H1 (cell line): ENCODE measurements at regions not wholly inside any gene's neighbourhood (a gene's known extent, or its start where the extent isn't known, plus 50 kb on each side); places are given as distances from the start of the nearest gene placed in this dataset.

Experiments
- CTCF ChIA-PET: fragments of 300-600 bp; sonication (Branson Sonifier 250); formaldehyde crosslinking; loops from one replicate; lab custom pipeline; 2021; ENCODE audit not compliant: partially characterized antibody; lab: Charles Lee
- POLR2A ChIA-PET: fragments of 300-600 bp; sonication (Branson Sonifier 250); formaldehyde crosslinking; loops from one replicate; lab custom pipeline; 2021; ENCODE audit warnings: inconsistent platforms; ENCODE audit not compliant: partially characterized antibody; lab: Charles Lee
- DNase-seq, 2 experiments: peaks; one replicate each; pipeline versions ENCODE4 v3.0.0 to v3.0.0-alpha.2; 2010 to 2022; ENCODE audit warnings: low spot score in 2 of 2, low read depth in 1 of 2, mixed read lengths in 1 of 2
- FAIRE-seq: peaks from 2 replicates; lab custom pipeline; 2011; peaks lifted over from hg19 to GRCh38; lab: Jason Lieb, UNC
- H2AFZ ChIP-seq: 2 replicates; pipeline ENCODE4 v1.8.1; 2012; ENCODE audit warnings: low read length, inconsistent platforms
- H2AK5ac ChIP-seq: 2 replicates; pipeline ENCODE4 v1.6.1; 2013; ENCODE audit warnings: low read depth, low read length
- H2BK120ac ChIP-seq: replicated peaks from 2 replicates; pipeline ENCODE3; 2013; ENCODE audit warnings: low read depth, low read length, inconsistent platforms
- H2BK12ac ChIP-seq: 2 replicates; pipeline ENCODE4 v1.6.1; 2013; ENCODE audit warnings: low read depth, low read length
- H2BK15ac ChIP-seq: 2 replicates; pipeline ENCODE4 v1.6.1; 2013; ENCODE audit warnings: low read length
- H2BK20ac ChIP-seq: 2 replicates; pipeline ENCODE4 v1.6.1; 2013; ENCODE audit warnings: low read length
- H2BK5ac ChIP-seq: 2 replicates; pipeline ENCODE4 v1.6.1; 2013; ENCODE audit warnings: low read depth, low read length
- H3K14ac ChIP-seq: 2 replicates; pipeline ENCODE4 v1.6.1; 2013; ENCODE audit warnings: inconsistent platforms; ENCODE audit not compliant: insufficient read length
- H3K18ac ChIP-seq: 2 replicates; pipeline ENCODE4 v1.6.1; 2013; ENCODE audit warnings: low read length; ENCODE audit errors: extremely low read depth
- H3K23ac ChIP-seq: 2 replicates; pipeline ENCODE4 v1.6.1; 2013; ENCODE audit warnings: inconsistent platforms; ENCODE audit not compliant: insufficient read length
- H3K23me2 ChIP-seq: 2 replicates; pipeline ENCODE4 v1.6.1; 2013; ENCODE audit warnings: low read depth, low read length
- H3K27ac ChIP-seq: 2 replicates; pipeline ENCODE4 v1.6.1; 2011; ENCODE audit warnings: low read depth, low read length, inconsistent platforms
- H3K27me3 ChIP-seq, 4 experiments: replicated peaks in 1 of 4; 1 replicate in 1 of 4; 2 replicates in 3 of 4; pipeline versions ENCODE4 v1.6.1 to v1.8.1; 2011 to 2013; ENCODE audit warnings: low read length in 3 of 4, mild to moderate bottlenecking in 3 of 4, inconsistent platforms in 2 of 4, mixed read lengths in 2 of 4, moderate library complexity in 1 of 4; ENCODE audit not compliant: control insufficient read depth in 3 of 4, insufficient read depth in 3 of 4; ENCODE audit errors: extremely low read depth in 1 of 4
- H3K36me3 ChIP-seq, 4 experiments: 2 replicates each; pipeline versions ENCODE4 v1.6.1 to v1.8.1; 2011 to 2013; ENCODE audit warnings: mild to moderate bottlenecking in 4 of 4, low read length in 3 of 4, moderate library complexity in 2 of 4, control low read depth in 1 of 4, inconsistent platforms in 1 of 4; ENCODE audit not compliant: insufficient read depth in 4 of 4, control insufficient read depth in 2 of 4
- H3K4ac ChIP-seq: replicated peaks from 2 replicates; pipeline ENCODE3; 2013; ENCODE audit warnings: low read length, low read depth, mixed read lengths, inconsistent platforms; ENCODE audit not compliant: insufficient read length
- H3K4me1 ChIP-seq, 4 experiments: replicated peaks in 1 of 4; 1 replicate in 1 of 4; 2 replicates in 3 of 4; pipeline versions ENCODE4 v1.6.1 to v1.8.1; 2011 to 2013; ENCODE audit warnings: low read length in 3 of 4, inconsistent platforms in 2 of 4, mixed read lengths in 1 of 4; ENCODE audit not compliant: insufficient read depth in 4 of 4, control insufficient read depth in 3 of 4
- H3K4me2 ChIP-seq, 2 experiments: 2 replicates each; pipeline versions ENCODE4 v1.6.1 to v1.8.1; 2011 to 2013; ENCODE audit warnings: low read depth in 2 of 2, low read length in 2 of 2, control low read depth in 1 of 2, inconsistent platforms in 1 of 2, mild to moderate bottlenecking in 1 of 2; ENCODE audit not compliant: insufficient read depth in 1 of 2
- H3K4me3 ChIP-seq, 4 experiments: fragments of 200-600, 300-600 bp in 1 of 4; sonication (generic), shearing (Covaris generic), sonication (Bioruptor Twin) in 1 of 4; 2 replicates each; pipeline versions ENCODE4 v1.5.1 to v1.8.1; 2011 to 2016; ENCODE audit warnings: low read length in 4 of 4, low read depth in 3 of 4, control low read depth in 2 of 4, inconsistent platforms in 2 of 4, mild to moderate bottlenecking in 2 of 4, mixed read lengths in 1 of 4, moderate library complexity in 1 of 4; ENCODE audit not compliant: insufficient read depth in 2 of 4; ENCODE audit errors: extremely low read depth in 1 of 4
- H3K56ac ChIP-seq: replicated peaks from 2 replicates; pipeline ENCODE3; 2013; ENCODE audit warnings: low read depth, mild to moderate bottlenecking, mixed read lengths, low read length, inconsistent platforms; ENCODE audit not compliant: insufficient read length
- H3K79me1 ChIP-seq: 2 replicates; pipeline ENCODE4 v1.6.1; 2013; ENCODE audit warnings: low read depth, low read length, control low read depth
- H3K79me2 ChIP-seq, 2 experiments: 2 replicates each; pipeline versions ENCODE4 v1.6.1 to v1.8.1; 2012 to 2013; ENCODE audit warnings: low read length in 2 of 2, mild to moderate bottlenecking in 2 of 2, inconsistent platforms in 1 of 2; ENCODE audit not compliant: insufficient read depth in 2 of 2, control insufficient read depth in 1 of 2
- H3K9ac ChIP-seq, 4 experiments: replicated peaks in 1 of 4; 1 replicate in 1 of 4; 2 replicates in 3 of 4; pipeline versions ENCODE4 v1.6.1 to v1.8.1; 2011 to 2013; ENCODE audit warnings: low read depth in 3 of 4, low read length in 3 of 4, control low read depth in 2 of 4, mild to moderate bottlenecking in 2 of 4, moderate library complexity in 2 of 4, inconsistent platforms in 1 of 4; ENCODE audit errors: extremely low read depth in 1 of 4
- H3K9me3 ChIP-seq, 2 experiments: 2 replicates each; pipeline versions ENCODE4 v1.6.1 to v1.8.1; 2012 to 2013; ENCODE audit warnings: mild to moderate bottlenecking in 2 of 2, moderate library complexity in 2 of 2, control low read depth in 1 of 2, inconsistent platforms in 1 of 2, low read depth in 1 of 2, low read length in 1 of 2, mixed read lengths in 1 of 2; ENCODE audit not compliant: insufficient read depth in 2 of 2
- H4K20me1 ChIP-seq, 2 experiments: replicated peaks in 1 of 2; 2 replicates each; pipeline versions ENCODE3 to v1.8.1; 2011 to 2013; ENCODE audit warnings: inconsistent platforms in 2 of 2, low read length in 2 of 2, mild to moderate bottlenecking in 1 of 2; ENCODE audit not compliant: insufficient read depth in 2 of 2, control insufficient read depth in 1 of 2
- H4K5ac ChIP-seq: 2 replicates; pipeline ENCODE4 v1.6.1; 2013; ENCODE audit warnings: low read length, low read depth, mixed read lengths, inconsistent platforms; ENCODE audit not compliant: insufficient read length
- H4K8ac ChIP-seq: 2 replicates; pipeline ENCODE4 v1.8.0; 2013; ENCODE audit warnings: mild to moderate bottlenecking, moderate library complexity, low read length, inconsistent platforms; ENCODE audit not compliant: insufficient read depth; ENCODE audit errors: extremely low read depth
- H4K91ac ChIP-seq: replicated peaks from 2 replicates; pipeline ENCODE3; 2013; ENCODE audit warnings: low read length, mixed read lengths, inconsistent platforms; ENCODE audit not compliant: insufficient read length
- CTCF ChIP-seq, 3 experiments: IDR thresholded peaks; 1 replicate in 2 of 3; 2 replicates in 1 of 3; pipeline versions ENCODE4 v1.5.1 to v1.6.1; 2011; ENCODE audit warnings: low read length in 3 of 3, mild to moderate bottlenecking in 3 of 3, inconsistent platforms in 2 of 3, low read depth in 1 of 3, moderate library complexity in 1 of 3; ENCODE audit not compliant: insufficient read depth in 1 of 3; ENCODE audit errors: control extremely low read depth in 1 of 3
- RAD21 ChIP-seq, 2 experiments: IDR thresholded peaks in 1 of 2; conservative IDR thresholded peaks in 1 of 2; 2 replicates each; pipeline ENCODE4 v1.6.1; 2011; ENCODE audit warnings: low read depth in 2 of 2, low read length in 2 of 2, improper control_type of control experiment in 1 of 2, inconsistent platforms in 1 of 2, mild to moderate bottlenecking in 1 of 2, moderate library complexity in 1 of 2
- RFX5 ChIP-seq: IDR thresholded peaks from 2 replicates; pipeline ENCODE4 v1.6.1; 2011; ENCODE audit warnings: low read depth, low read length, improper control_type of control experiment, borderline replicate concordance
- WGBS, 2 experiments: shearing (Covaris generic) in 1 of 2; methylation state at CpG; one replicate each; pipeline versions ENCODE4 v1.1.6 to v1.1.7; 2013 to 2015; ENCODE audit warnings: low lambda C conversion rate in 2 of 2, mixed read lengths in 2 of 2, inconsistent platforms in 1 of 2, low coverage in 1 of 2, missing lambda C conversion rate in 1 of 2; ENCODE audit not compliant: insufficient replicate concordance in 2 of 2, insufficient coverage in 1 of 2, insufficient read length in 1 of 2; ENCODE audit errors: extremely low coverage in 1 of 2, missing lambda C conversion rate in 1 of 2; 5-methylcytosine and 5-hydroxymethylcytosine counted together

- Histone ChIP-seq H3K9me3 (no peaks in the 10 kb centered on the region), H4K91ac (no peak overlapping the region), H3K23ac (no peak overlapping the region), H3K36me3 (no peaks in the 10 kb centered on the region), H4K8ac (no peak overlapping the region), H4K5ac (no peak overlapping the region), H3K23me2 (no peaks in the 10 kb centered on the region), H2BK5ac (no peak overlapping the region), H2AFZ (peak overlapping the region; percentile 72), H3K4ac (no peak overlapping the region), H3K27me3 (peaks cover 0 to 2% (median 0%) of the 10 kb centered on the region in 4 experiments; a peak in 1 of 7 replicates), H3K79me1 (no peaks in the 10 kb centered on the region), H3K56ac (no peak overlapping the region), H3K27ac (no peak overlapping the region), H3K14ac (no peak overlapping the region), H3K18ac (no peak overlapping the region), H3K4me2 (no peak overlapping the region), H2BK15ac (no peak overlapping the region), H3K4me1 (no peaks in the 10 kb centered on the region), H2AK5ac (no peak overlapping the region), H2BK120ac (no peak overlapping the region), H3K4me3 (no peak overlapping the region), H3K9ac (no peak overlapping the region), H2BK20ac (no peak overlapping the region), H3K79me2 (no peaks in the 10 kb centered on the region), H4K20me1 (peaks cover 0 to 1% of the 10 kb centered on the region in 2 experiments), H2BK12ac (no peak overlapping the region)
- POLR2A ChIA-PET = interaction anchor here (1.0 kb wide), 1 partner anchor 16 kb away, joined by 3 read pairs; no protein-coding TSS in a partner anchor
- peak; percentile 77 to 78 for TF ChIP-seq RAD21 (IDR thresholded peaks at IDR 0.05 in 1 of 2, conservative IDR thresholded peaks at IDR 0.05 in 1 of 2; ENCODE audit: low read depth in 2 of 2, low read length in 2 of 2)
- no peak for TF ChIP-seq RFX5
- TF ChIP-seq CTCF (IDR thresholded peaks at IDR 0.05; ENCODE audit: control extremely low read depth in 1 of 3, insufficient read depth in 1 of 3, low read depth in 1 of 3, low read length in 3 of 3) = peak; percentile 53 to 66 (median 55)
- no peak for FAIRE-seq
- 47% methylated on average over 5 of the region's 6 CpGs; no CpG with 5 or more reads in 1 of the 2 experiments for WGBS, 2 experiments
- CTCF ChIA-PET = interaction anchor here (0.6 to 3.1 kb wide), 25 partner anchors 10 to 771 kb away, joined by 3 to 26 read pairs (median 3); no protein-coding TSS in a partner anchor
- no peak for DNase-seq
These were observed 131.5 kb upstream of the RALGAPA2 start for GRCh38 chr20:20843982-20844381.
